NB4 (cell line): ENCODE measurements at regions not wholly inside any gene's neighbourhood (a gene's known extent, or its start where the extent isn't known, plus 50 kb on each side); places are given as distances from the start of the nearest gene placed in this dataset.

ENCODE experiments used
- DNase-seq: peaks from one replicate; pipeline ENCODE4 v3.0.0; 2010; ENCODE audit warnings: low read depth
- H3K4me3 ChIP-seq: one replicate; pipeline ENCODE4 v1.5.1; 2011; ENCODE audit warnings: mild to moderate bottlenecking, low read depth, low read length, moderate library complexity
- MYC ChIP-seq: IDR thresholded peaks from 2 replicates; pipeline ENCODE4 v1.6.1; 2011; ENCODE audit warnings: low read depth, low read length
- POLR2A ChIP-seq: IDR thresholded peaks from 2 replicates; pipeline ENCODE4 v1.6.1; 2011; ENCODE audit warnings: mild to moderate bottlenecking; ENCODE audit not compliant: insufficient read length; ENCODE audit errors: extremely low read depth
- TF ChIP-seq, protein P1 (sequence below): IDR thresholded peaks from 2 replicates; pipeline ENCODE4 v1.6.1; 2011; ENCODE audit warnings: low read depth, low read length
- TF ChIP-seq, protein P2 (sequence below): IDR thresholded peaks from one replicate; pipeline ENCODE4 v1.5.1; 2012; ENCODE audit warnings: low read depth, low read length

DNA sequence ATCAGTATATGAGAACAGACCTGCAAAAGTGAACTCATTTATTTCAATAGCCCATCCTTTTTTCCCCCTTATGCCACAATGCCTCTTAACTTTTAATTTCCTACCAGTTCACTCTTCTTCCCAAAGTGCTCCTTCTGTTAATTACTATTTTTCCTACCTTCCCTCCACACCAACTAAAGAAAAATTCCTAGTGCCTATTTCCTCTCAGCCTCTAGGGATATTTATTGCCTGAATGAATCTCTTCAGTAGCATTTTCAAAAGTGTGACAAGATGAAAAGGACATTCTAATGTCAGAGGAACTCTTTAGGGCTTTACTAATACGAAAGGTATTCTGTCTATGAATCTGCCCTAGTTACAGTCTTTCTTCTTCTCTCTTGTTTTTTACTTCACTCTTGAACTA lies 181.1 kb upstream of the SPRY1 start:
- no peak for TF ChIP-seq POLR2A
- TF ChIP-seq MYC: no peak
- TF ChIP-seq, protein P1, sequence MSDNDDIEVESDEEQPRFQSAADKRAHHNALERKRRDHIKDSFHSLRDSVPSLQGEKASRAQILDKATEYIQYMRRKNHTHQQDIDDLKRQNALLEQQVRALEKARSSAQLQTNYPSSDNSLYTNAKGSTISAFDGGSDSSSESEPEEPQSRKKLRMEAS: no peak
- TF ChIP-seq, protein P2, sequence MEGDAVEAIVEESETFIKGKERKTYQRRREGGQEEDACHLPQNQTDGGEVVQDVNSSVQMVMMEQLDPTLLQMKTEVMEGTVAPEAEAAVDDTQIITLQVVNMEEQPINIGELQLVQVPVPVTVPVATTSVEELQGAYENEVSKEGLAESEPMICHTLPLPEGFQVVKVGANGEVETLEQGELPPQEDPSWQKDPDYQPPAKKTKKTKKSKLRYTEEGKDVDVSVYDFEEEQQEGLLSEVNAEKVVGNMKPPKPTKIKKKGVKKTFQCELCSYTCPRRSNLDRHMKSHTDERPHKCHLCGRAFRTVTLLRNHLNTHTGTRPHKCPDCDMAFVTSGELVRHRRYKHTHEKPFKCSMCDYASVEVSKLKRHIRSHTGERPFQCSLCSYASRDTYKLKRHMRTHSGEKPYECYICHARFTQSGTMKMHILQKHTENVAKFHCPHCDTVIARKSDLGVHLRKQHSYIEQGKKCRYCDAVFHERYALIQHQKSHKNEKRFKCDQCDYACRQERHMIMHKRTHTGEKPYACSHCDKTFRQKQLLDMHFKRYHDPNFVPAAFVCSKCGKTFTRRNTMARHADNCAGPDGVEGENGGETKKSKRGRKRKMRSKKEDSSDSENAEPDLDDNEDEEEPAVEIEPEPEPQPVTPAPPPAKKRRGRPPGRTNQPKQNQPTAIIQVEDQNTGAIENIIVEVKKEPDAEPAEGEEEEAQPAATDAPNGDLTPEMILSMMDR: no peak
- no peak overlapping the region for H3K4me3 ChIP-seq
- no peak for DNase-seq

DNA sequence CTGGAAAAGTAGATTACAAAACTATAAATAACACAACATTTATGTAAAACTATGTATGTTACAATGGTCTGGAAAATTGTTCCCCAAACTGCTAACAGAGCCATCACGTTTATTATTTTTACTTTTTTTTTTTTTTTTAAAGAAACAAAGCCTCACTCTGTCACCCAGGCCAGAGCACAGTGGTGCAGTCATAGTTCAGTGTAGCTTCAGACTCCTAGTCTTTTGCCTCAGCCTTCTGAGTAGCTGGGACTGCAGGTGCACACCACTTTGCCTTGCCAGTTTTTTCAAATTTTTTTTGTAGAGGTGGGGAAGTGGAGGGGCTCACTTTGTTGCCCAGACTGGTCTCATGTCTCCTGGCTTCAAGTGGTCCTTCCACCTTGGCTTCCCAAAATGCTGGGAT lies 180.1 kb upstream of the SPRY1 start:
- H3K4me3 ChIP-seq: no peak overlapping the region
- TF ChIP-seq POLR2A: no peak
- no peak for TF ChIP-seq MYC
- TF ChIP-seq, protein P2: no peak
- TF ChIP-seq, protein P1: no peak
- DNase-seq: no peak

- no peak overlapping the region for H3K4me3 ChIP-seq
- no peak for TF ChIP-seq MYC
- TF ChIP-seq, protein P1: no peak
- no peak for TF ChIP-seq POLR2A
- TF ChIP-seq, protein P2: no peak
- no peak for DNase-seq
Observed at GRCh38 chr4:123216946-123217345, 179.6 kb upstream of the SPRY1 start.

- DNase-seq: no peak
- no peak overlapping the region for H3K4me3 ChIP-seq
- TF ChIP-seq, protein P2: no peak
- TF ChIP-seq POLR2A (no peak), MYC (no peak)
- TF ChIP-seq, protein P1: no peak
Observed at GRCh38 chr4:123217664-123218063, 178.9 kb upstream of the SPRY1 start.

GRCh38 chr4:123218981-123219380 lies 177.6 kb upstream of the SPRY1 start:
- DNase-seq: no peak
- H3K4me3 ChIP-seq: no peak overlapping the region
- TF ChIP-seq, protein P1: no peak
- TF ChIP-seq, protein P2: no peak
- TF ChIP-seq POLR2A (no peak), MYC (no peak)

GRCh38 chr4:123229286-123229685 lies 167.3 kb upstream of the SPRY1 start:
- TF ChIP-seq, protein P1: no peak
- no peak for TF ChIP-seq MYC
- TF ChIP-seq, protein P2: no peak
- no peak for TF ChIP-seq POLR2A
- H3K4me3 ChIP-seq: no peak overlapping the region
- no peak for DNase-seq
